Mesodermal cell (in vitro differentiated cells): ENCODE measurements at regions not wholly inside any gene's neighbourhood (a gene's known extent, or its start where the extent isn't known, plus 50 kb on each side); places are given as distances from the start of the nearest gene placed in this dataset.

Experiments used
- H3K27ac ChIP-seq: 2 replicates; pipeline ENCODE4 v1.7.0; 2013; ENCODE audit warnings: mild to moderate bottlenecking, low read depth, low read length, moderate library complexity; ENCODE audit not compliant: severe bottlenecking
- H3K36me3 ChIP-seq: 2 replicates; pipeline ENCODE4 v1.7.1; 2013; ENCODE audit warnings: mild to moderate bottlenecking, low read length, moderate library complexity; ENCODE audit not compliant: control insufficient read depth, insufficient read depth
- H3K4me1 ChIP-seq: one replicate; pipeline ENCODE4 v1.7.1; 2013; ENCODE audit warnings: mild to moderate bottlenecking, low read length; ENCODE audit not compliant: insufficient read depth, control insufficient read depth, poor library complexity, severe bottlenecking
- H3K4me3 ChIP-seq: 2 replicates; pipeline ENCODE4 v1.7.0; 2013; ENCODE audit warnings: low read length, control low read depth, mild to moderate bottlenecking; ENCODE audit not compliant: insufficient read depth, poor library complexity, severe bottlenecking; ENCODE audit errors: extremely low read depth
- H3K9me3 ChIP-seq: 2 replicates; pipeline ENCODE4 v1.7.1; 2013; ENCODE audit warnings: mild to moderate bottlenecking, low read length, moderate library complexity; ENCODE audit not compliant: control insufficient read depth
- WGBS, 2 experiments: methylation state at CpG; one replicate each; pipeline ENCODE4 v1.1.5; 2013; ENCODE audit warnings: missing lambda C conversion rate in 2 of 2; ENCODE audit not compliant: insufficient coverage in 2 of 2; 5-methylcytosine and 5-hydroxymethylcytosine counted together

DNA sequence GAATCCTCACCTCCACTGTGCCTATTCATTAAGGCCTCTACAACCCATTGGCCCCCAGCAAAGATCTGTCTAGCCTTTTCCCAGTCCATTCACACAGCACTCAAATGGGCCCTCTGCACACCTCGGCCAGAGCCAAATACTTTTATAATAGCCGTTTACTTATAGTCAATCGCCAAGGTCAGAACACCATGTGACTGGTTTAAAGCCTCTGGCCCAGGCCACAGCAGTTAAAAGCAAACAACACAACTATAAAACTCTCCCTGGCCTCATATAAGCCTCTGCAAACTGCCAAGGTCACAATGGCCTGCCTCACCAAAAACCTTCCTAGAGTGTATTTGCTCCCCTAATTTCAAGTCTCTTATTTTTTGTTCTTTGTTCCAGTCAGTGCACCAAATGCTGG is 562.6 kb downstream of the CAAP1 start:
- no peak overlapping the region for H3K27ac ChIP-seq
- WGBS, 2 experiments = 72 to 88% methylated on average over 3 of the region's 3 CpGs
- no peaks in the 10 kb centered on the region for H3K36me3 ChIP-seq
- no peak overlapping the region for H3K4me3 ChIP-seq
- no peaks in the 10 kb centered on the region for H3K9me3 ChIP-seq
- H3K4me1 ChIP-seq = peaks cover 6% of the 10 kb centered on the region

DNA sequence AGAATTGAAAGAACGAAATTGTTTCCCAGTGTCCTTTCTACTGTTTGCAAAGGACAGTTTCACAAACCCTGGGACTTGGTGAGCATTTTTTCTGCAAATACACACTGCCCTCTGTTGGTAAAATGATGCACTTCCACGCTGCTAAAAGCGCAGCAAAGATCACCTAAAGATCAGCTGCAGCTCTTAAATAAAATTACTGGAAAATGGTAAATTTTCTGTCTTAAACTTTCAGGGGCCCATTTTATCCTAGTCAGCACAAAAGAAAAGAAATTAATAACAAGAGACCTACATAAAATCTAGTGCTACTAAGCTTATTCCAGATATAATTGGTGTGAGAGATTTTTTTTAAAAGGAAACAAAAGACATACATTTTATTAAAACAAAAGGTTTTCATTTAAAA is 566.0 kb downstream of the CAAP1 start:
- H3K9me3 ChIP-seq = no peaks in the 10 kb centered on the region
- H3K4me1 ChIP-seq = peaks cover 10% of the 10 kb centered on the region
- H3K36me3 ChIP-seq = no peaks in the 10 kb centered on the region
- H3K4me3 ChIP-seq = no peak overlapping the region
- WGBS, 2 experiments = 0% methylated on average over 1 of the region's 3 CpGs; no CpG with 5 or more reads in 1 of the 2 experiments
- no peak overlapping the region for H3K27ac ChIP-seq

DNA sequence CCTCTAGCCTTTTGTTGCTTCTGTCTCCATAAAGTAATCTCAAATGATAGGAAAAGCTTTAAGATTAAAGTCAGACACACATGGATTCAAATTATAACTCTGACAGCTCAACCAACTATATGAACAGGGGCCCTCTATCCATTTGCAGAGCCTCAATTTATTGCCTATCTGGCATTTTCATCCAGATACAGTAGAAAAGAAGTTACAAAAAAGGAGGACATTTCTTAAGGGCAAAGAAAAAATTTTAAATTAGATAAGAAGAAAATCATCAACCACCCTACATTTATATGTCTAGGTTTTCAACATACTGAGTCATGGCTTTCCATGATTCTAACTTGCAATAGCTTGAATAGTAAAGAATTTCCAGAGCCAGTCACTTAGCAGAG is 567.2 kb downstream of the CAAP1 start:
- Histone ChIP-seq H3K36me3 (no peaks in the 10 kb centered on the region), H3K4me1 (peaks cover 10% of the 10 kb centered on the region), H3K9me3 (no peaks in the 10 kb centered on the region), H3K27ac (no peak overlapping the region), H3K4me3 (no peak overlapping the region)

DNA sequence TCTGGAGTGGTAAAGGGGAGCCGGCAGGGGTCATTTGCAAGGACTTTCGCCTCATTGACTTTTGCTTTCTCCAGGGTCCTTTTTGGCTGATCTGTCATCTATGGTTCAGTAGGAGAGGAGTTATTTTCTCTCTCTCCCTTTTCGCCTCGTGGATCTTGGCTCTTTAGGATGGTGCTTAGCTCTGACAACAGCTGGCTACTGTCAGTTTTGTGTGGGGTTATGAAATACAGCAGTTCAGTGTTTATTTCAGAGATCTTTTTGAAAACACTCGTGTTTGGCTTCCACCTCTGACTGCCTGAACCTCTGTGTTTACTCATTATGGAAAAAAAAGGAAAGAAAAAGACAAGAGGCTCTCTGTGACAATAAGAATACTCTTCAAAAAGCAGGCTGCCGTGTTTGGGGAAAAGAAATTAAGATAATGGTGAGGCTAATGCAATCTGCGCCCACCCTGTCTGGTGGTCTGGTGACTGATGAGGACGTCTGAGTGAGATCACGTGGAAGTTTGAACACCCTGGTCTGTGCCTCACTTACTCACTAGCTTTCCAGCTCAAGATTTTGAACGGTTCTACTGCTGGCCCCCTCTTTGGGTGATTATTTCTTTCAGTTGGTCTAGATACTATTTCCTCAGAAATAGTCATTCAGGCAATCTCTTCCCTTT is 567.7 kb downstream of the CAAP1 start:
- H3K9me3 ChIP-seq = no peaks in the 10 kb centered on the region
- WGBS, 2 experiments = 92 to 100% methylated on average over 1 to 3 of the region's 10 CpGs
- no peaks in the 10 kb centered on the region for H3K36me3 ChIP-seq
- H3K4me1 ChIP-seq = peaks cover 10% of the 10 kb centered on the region
- no peak overlapping the region for H3K4me3 ChIP-seq
- no peak overlapping the region for H3K27ac ChIP-seq

DNA sequence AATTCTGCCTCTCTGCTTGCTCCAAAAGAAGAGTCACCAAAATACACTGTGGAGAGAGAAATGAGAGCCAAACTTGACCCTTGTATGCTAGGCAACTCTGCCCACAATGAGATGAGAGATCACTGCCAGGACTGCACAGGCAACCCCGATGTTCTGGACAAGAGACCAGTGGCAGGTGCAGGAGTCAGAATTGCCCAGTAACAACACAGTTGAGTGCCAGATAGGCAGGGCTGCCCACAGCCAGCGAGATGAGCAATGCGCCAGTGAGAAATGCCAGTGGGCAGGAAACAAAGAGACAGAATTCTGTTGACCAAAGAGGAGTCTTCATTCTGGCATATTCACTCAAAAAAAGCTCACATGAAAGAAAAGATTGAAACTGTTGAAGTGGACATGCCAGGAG is 570.7 kb downstream of the CAAP1 start:
- H3K4me3 ChIP-seq = no peak overlapping the region
- WGBS, 2 experiments = 100% methylated on average over 1 to 2 of the region's 3 CpGs

DNA sequence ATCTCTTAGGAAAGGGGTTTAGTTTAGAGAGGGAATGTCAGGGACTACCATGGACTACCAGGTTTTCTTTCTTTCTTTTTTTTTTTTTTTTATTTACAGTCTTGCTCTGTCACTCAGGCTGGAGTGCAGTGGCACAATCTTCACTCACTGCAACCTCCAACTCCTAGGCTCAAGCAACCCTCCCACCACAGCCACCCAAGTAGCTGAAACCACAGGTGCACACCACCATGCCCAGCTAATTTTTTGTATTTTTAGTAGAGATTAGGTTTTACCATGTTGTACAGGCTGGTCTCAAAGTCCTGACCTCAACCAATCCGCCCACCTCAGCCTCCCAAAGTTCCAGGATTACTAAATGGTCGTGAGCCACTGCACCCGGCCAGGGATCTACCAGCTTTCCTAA is 572.7 kb downstream of the CAAP1 start:
- no peaks in the 10 kb centered on the region for H3K9me3 ChIP-seq
- WGBS, 2 experiments = no CpG with 5 or more reads among the region's 3 CpGs
- H3K4me3 ChIP-seq = no peak overlapping the region
- H3K36me3 ChIP-seq = no peaks in the 10 kb centered on the region
- H3K27ac ChIP-seq = no peak overlapping the region
- H3K4me1 ChIP-seq = peaks cover 3% of the 10 kb centered on the region

More for the DNA sequence above, 570.7 kb downstream of the CAAP1 start:
- Histone ChIP-seq H3K27ac (no peak overlapping the region), H3K4me1 (peaks cover 10% of the 10 kb centered on the region), H3K9me3 (no peaks in the 10 kb centered on the region), H3K36me3 (no peaks in the 10 kb centered on the region)

DNA sequence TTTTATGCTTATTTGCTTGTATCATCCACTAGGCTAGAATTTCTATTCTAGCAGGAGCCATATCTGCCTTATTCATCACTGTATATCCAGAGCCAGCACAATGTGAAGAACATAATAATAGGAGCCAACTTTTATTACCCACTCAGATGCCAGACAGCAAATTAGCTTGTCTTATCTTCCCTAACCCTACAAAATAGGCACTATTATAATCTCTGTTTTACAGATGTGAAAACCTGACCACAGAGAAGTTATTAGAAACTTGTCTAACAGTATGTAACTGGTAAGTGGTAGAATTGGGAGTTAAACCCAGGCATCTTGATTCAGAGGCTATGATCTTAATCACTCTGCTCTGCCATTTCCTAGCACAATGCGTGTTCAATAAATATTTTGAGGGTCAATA is 579.5 kb downstream of the CAAP1 start:
- H3K4me1 ChIP-seq = no peaks in the 10 kb centered on the region
- H3K4me3 ChIP-seq = no peak overlapping the region
- H3K27ac ChIP-seq = no peak overlapping the region
- no CpG with 5 or more reads among the region's 1 CpG for WGBS, 2 experiments
- H3K36me3 ChIP-seq = no peaks in the 10 kb centered on the region
- H3K9me3 ChIP-seq = no peaks in the 10 kb centered on the region

DNA sequence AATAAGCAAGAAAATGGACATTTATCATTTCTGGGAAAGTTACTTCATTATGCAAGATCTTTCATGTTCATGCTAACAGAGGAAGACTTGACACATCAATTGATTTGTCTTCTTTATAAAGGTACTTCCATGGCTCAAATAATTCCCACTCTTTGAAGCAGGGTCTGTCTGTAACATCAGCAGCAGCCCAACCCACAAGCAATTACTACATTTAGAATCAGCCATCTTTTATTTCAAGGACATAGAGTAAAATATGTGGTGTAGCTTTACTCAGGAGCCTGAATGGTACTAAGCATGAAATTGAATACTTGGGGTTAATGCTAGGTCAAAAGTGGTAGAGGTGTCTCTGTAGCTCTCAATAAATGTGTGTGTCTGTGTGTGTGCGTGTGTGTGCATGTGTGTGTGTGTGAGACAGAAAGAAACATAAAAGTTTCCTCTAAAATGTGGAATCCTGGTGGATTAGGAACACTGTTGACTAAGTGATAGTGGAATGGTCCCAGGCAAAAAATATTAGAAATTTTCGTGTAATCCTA is 581.1 kb downstream of the CAAP1 start:
- Histone ChIP-seq H3K4me3 (no peak overlapping the region), H3K9me3 (no peaks in the 10 kb centered on the region), H3K4me1 (no peaks in the 10 kb centered on the region), H3K36me3 (no peaks in the 10 kb centered on the region), H3K27ac (no peak overlapping the region)
- WGBS, 2 experiments = 83% methylated on average over 1 of the region's 2 CpGs

DNA sequence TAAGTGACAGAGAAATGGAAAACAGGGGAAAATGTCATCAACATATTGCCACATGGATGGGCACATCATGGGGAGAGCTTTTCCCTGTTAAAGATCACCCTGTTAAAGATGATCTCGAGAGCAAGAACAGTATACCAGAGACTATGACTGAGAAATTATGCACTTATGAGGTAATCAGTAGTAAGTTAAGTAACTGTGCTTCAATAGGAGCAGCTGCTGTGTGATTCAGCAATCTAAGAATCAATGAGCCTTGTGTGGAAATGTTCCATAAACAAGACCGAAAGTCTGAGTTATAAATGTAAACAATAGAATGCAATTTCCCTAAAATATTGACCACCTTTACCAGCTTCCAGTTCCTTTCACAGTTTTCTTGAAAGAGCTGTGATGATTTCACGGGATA is 582.3 kb downstream of the CAAP1 start:
- no peaks in the 10 kb centered on the region for H3K36me3 ChIP-seq
- H3K27ac ChIP-seq = no peak overlapping the region
- 80% methylated on average over 1 of the region's 3 CpGs; no CpG with 5 or more reads in 1 of the 2 experiments for WGBS, 2 experiments
- no peak overlapping the region for H3K4me3 ChIP-seq
- no peaks in the 10 kb centered on the region for H3K9me3 ChIP-seq
- H3K4me1 ChIP-seq = no peaks in the 10 kb centered on the region

DNA sequence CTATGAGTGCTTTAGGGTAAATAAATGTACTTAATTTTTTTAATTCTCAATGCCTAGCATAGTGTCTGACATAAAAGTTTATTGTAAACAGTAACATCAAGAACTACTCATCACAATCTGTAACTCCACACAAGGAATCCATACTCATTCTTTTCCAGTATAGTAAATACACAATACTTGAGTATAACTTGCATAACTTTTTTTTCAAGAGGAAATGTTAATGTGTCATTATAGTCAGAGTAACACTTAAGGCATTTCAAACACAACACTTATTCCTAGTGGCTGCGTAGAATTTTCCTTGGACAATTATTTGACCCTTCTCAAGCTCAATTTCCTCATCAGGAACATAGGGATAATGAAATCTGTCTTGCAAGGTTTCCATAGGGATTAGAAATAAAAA is 584.3 kb downstream of the CAAP1 start:
- WGBS, 2 experiments = no CpG with 5 or more reads among the region's 1 CpG

DNA sequence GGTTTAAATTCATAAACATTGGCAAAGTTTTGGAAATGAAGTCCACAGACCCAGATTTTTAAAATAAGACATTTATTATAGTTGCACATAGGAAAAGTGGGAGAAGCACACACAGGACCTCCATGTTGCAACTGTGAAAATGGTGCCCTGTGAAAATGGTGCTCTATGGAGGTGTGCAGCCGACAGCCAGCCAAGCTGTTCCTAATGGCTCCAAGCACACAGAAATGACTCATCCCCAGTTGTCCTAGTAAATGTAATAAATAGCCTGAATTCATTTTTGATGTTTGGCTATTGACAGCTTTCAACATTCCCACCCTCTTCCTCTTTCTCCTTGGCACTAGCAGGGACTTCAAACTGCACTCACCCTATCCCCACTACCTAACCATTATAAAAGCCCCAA is 590.9 kb downstream of the CAAP1 start:
- H3K4me3 ChIP-seq = no peak overlapping the region
- H3K27ac ChIP-seq = no peak overlapping the region
- H3K36me3 ChIP-seq = no peaks in the 10 kb centered on the region
- no peaks in the 10 kb centered on the region for H3K4me1 ChIP-seq
- H3K9me3 ChIP-seq = no peaks in the 10 kb centered on the region
- WGBS, 2 experiments = 100% methylated on average over 1 of the region's 1 CpG; no CpG with 5 or more reads in 1 of the 2 experiments

More for the DNA sequence above, 584.3 kb downstream of the CAAP1 start:
- H3K9me3 ChIP-seq = no peaks in the 10 kb centered on the region
- no peaks in the 10 kb centered on the region for H3K36me3 ChIP-seq
- H3K27ac ChIP-seq = no peak overlapping the region
- H3K4me3 ChIP-seq = no peak overlapping the region
- no peaks in the 10 kb centered on the region for H3K4me1 ChIP-seq
